Astrocyte (in vitro differentiated cells and primary cell): ENCODE measurements at regions not wholly inside any gene's neighbourhood (a gene's known extent, or its start where the extent isn't known, plus 50 kb on each side); places are given as distances from the start of the nearest gene placed in this dataset.

ENCODE experiments used
- DNase-seq: peaks from one replicate; pipeline ENCODE4 v3.0.0-alpha.2; 2010; ENCODE audit warnings: low read depth
- FAIRE-seq: peaks from 2 replicates; lab custom pipeline; 2011; peaks lifted over from hg19 to GRCh38; lab: Jason Lieb, UNC
- H2AFZ ChIP-seq: 2 replicates; pipeline ENCODE4 v1.6.0; 2012; ENCODE audit warnings: low read depth, low read length, inconsistent platforms
- H3K27ac ChIP-seq: 2 replicates; pipeline ENCODE4 v1.5.1; 2011; ENCODE audit warnings: low read depth, low read length, inconsistent platforms
- H3K27me3 ChIP-seq: 2 replicates; pipeline ENCODE4 v1.6.0; 2011; ENCODE audit warnings: low read length, inconsistent platforms; ENCODE audit not compliant: insufficient read depth
- H3K36me3 ChIP-seq: 2 replicates; pipeline ENCODE4 v1.5.1; 2011; ENCODE audit warnings: low read length, inconsistent platforms; ENCODE audit not compliant: insufficient read depth
- H3K4me1 ChIP-seq: 2 replicates; pipeline ENCODE4 v1.5.1; 2011; ENCODE audit warnings: low read length, inconsistent platforms; ENCODE audit not compliant: insufficient read depth
- H3K4me2 ChIP-seq: 2 replicates; pipeline ENCODE4 v1.6.0; 2012; ENCODE audit warnings: low read length, inconsistent platforms
- H3K4me3 ChIP-seq: 2 replicates; pipeline ENCODE4 v1.5.1; 2011; ENCODE audit warnings: low read depth, mild to moderate bottlenecking, low read length, inconsistent platforms; ENCODE audit not compliant: insufficient read depth
- H3K79me2 ChIP-seq: 2 replicates; pipeline ENCODE4 v1.6.0; 2012; ENCODE audit warnings: mild to moderate bottlenecking, low read length, inconsistent platforms; ENCODE audit not compliant: insufficient read depth
- H3K9ac ChIP-seq: 2 replicates; pipeline ENCODE4 v1.6.0; 2012; ENCODE audit warnings: mild to moderate bottlenecking, low read length, inconsistent platforms
- H3K9me3 ChIP-seq: 2 replicates; pipeline ENCODE4 v1.5.1; 2012; ENCODE audit warnings: low read depth, mild to moderate bottlenecking, low read length, inconsistent platforms; ENCODE audit not compliant: insufficient read depth
- H4K20me1 ChIP-seq: 2 replicates; pipeline ENCODE4 v1.6.0; 2012; ENCODE audit warnings: low read length, inconsistent platforms; ENCODE audit not compliant: insufficient read depth
- H3K27ac Mint-ChIP-seq: one replicate; pipeline ENCODE4 v1.8.0; 2021; ENCODE audit warnings: mild to moderate bottlenecking, mixed read lengths; ENCODE audit not compliant: unreplicated experiment
- H3K27me3 Mint-ChIP-seq: one replicate; pipeline ENCODE4 v1.8.0; 2021; ENCODE audit warnings: low read depth, mixed read lengths; ENCODE audit not compliant: unreplicated experiment
- H3K36me3 Mint-ChIP-seq: one replicate; pipeline ENCODE4 v1.8.0; 2021; ENCODE audit warnings: low read depth, mixed read lengths; ENCODE audit not compliant: unreplicated experiment
- H3K4me1 Mint-ChIP-seq: one replicate; pipeline ENCODE4 v1.8.0; 2021; ENCODE audit warnings: low read depth, mixed read lengths; ENCODE audit not compliant: unreplicated experiment
- H3K4me3 Mint-ChIP-seq: one replicate; pipeline ENCODE4 v1.8.0; 2021; ENCODE audit warnings: mild to moderate bottlenecking, moderate library complexity, mixed read lengths; ENCODE audit not compliant: unreplicated experiment
- H3K9me3 Mint-ChIP-seq: one replicate; pipeline ENCODE4 v1.8.0; 2021; ENCODE audit warnings: mild to moderate bottlenecking, mixed read lengths; ENCODE audit not compliant: unreplicated experiment
- CTCF ChIP-seq: IDR thresholded peaks from 2 replicates; pipeline ENCODE4 v1.5.1; 2011; ENCODE audit warnings: low read depth, mild to moderate bottlenecking, inconsistent platforms, low read length, moderate library complexity; ENCODE audit not compliant: insufficient read depth
- EZH2 ChIP-seq: IDR thresholded peaks from 2 replicates; pipeline ENCODE4 v1.6.1; 2012; ENCODE audit warnings: mild to moderate bottlenecking, low read length, inconsistent platforms; ENCODE audit not compliant: insufficient read depth

- DNase-seq (no peak), FAIRE-seq (no peak)
- Mint-ChIP-seq H3K27ac (no peak overlapping the region), H3K36me3 (no peaks in the 10 kb centered on the region), H3K27me3 (peaks cover 37% of the 10 kb centered on the region), H3K4me1 (peaks cover 11% of the 10 kb centered on the region), H3K4me3 (no peak overlapping the region), H3K9me3 (no peaks in the 10 kb centered on the region)
- Histone ChIP-seq H4K20me1 (no peaks in the 10 kb centered on the region), H3K4me2 (no peak overlapping the region), H3K4me3 (no peak overlapping the region), H3K4me1 (peaks cover 5% of the 10 kb centered on the region), H3K9ac (no peak overlapping the region), H3K79me2 (no peaks in the 10 kb centered on the region), H2AFZ (no peak overlapping the region), H3K9me3 (no peaks in the 10 kb centered on the region), H3K36me3 (no peaks in the 10 kb centered on the region), H3K27ac (no peak overlapping the region), H3K27me3 (peaks cover 8% of the 10 kb centered on the region)
- TF ChIP-seq EZH2 (no peak), CTCF (no peak)
Measured at GRCh38 chr20:48461091-48461734, 366.6 kb downstream of the PREX1 start.

GRCh38 chr20:48460681-48461080, 367.1 kb downstream of the PREX1 start:
- H3K4me2 ChIP-seq = no peak overlapping the region
- H3K4me1 ChIP-seq = peaks cover 5% of the 10 kb centered on the region
- H2AFZ ChIP-seq = no peak overlapping the region
- no peak overlapping the region for H3K27ac ChIP-seq
- H3K27me3 ChIP-seq = peaks cover 8% of the 10 kb centered on the region
- no peaks in the 10 kb centered on the region for H3K79me2 ChIP-seq
- FAIRE-seq (no peak), DNase-seq (no peak)
- Mint-ChIP-seq H3K36me3 (no peaks in the 10 kb centered on the region), H3K27me3 (peaks cover 42% of the 10 kb centered on the region), H3K4me1 (peaks cover 11% of the 10 kb centered on the region), H3K27ac (no peak overlapping the region), H3K4me3 (no peak overlapping the region), H3K9me3 (no peaks in the 10 kb centered on the region)
- TF ChIP-seq EZH2 = no peak
- TF ChIP-seq CTCF = no peak
- H3K9me3 ChIP-seq = no peaks in the 10 kb centered on the region
- H3K36me3 ChIP-seq = no peaks in the 10 kb centered on the region
- no peaks in the 10 kb centered on the region for H4K20me1 ChIP-seq
- H3K4me3 ChIP-seq = no peak overlapping the region
- no peak overlapping the region for H3K9ac ChIP-seq

GRCh38 chr20:48459722-48460395, 367.9 kb downstream of the PREX1 start:
- peaks cover 45% of the 10 kb centered on the region for H3K27me3 Mint-ChIP-seq
- Histone ChIP-seq H3K27me3 (peaks cover 8% of the 10 kb centered on the region), H3K79me2 (no peaks in the 10 kb centered on the region), H3K36me3 (no peaks in the 10 kb centered on the region), H3K9me3 (no peaks in the 10 kb centered on the region), H2AFZ (no peak overlapping the region), H4K20me1 (no peaks in the 10 kb centered on the region), H3K9ac (no peak overlapping the region), H3K4me2 (no peak overlapping the region), H3K27ac (no peak overlapping the region), H3K4me3 (no peak overlapping the region), H3K4me1 (peaks cover 5% of the 10 kb centered on the region)
- peaks cover 11% of the 10 kb centered on the region for H3K4me1 Mint-ChIP-seq
- no peak for TF ChIP-seq EZH2
- TF ChIP-seq CTCF = no peak
- no peaks in the 10 kb centered on the region for H3K36me3 Mint-ChIP-seq
- no peaks in the 10 kb centered on the region for H3K9me3 Mint-ChIP-seq
- H3K4me3 Mint-ChIP-seq = no peak overlapping the region
- no peak overlapping the region for H3K27ac Mint-ChIP-seq
- no peak for FAIRE-seq
- no peak for DNase-seq
